H1 (cell line): ENCODE measurements at regions not wholly inside any gene's neighbourhood (a gene's known extent, or its start where the extent isn't known, plus 50 kb on each side); places are given as distances from the start of the nearest gene placed in this dataset.

Source experiments
- CTCF ChIA-PET: fragments of 300-600 bp; sonication (Branson Sonifier 250); formaldehyde crosslinking; loops from one replicate; lab custom pipeline; 2021; ENCODE audit not compliant: partially characterized antibody; lab: Charles Lee
- POLR2A ChIA-PET: fragments of 300-600 bp; sonication (Branson Sonifier 250); formaldehyde crosslinking; loops from one replicate; lab custom pipeline; 2021; ENCODE audit warnings: inconsistent platforms; ENCODE audit not compliant: partially characterized antibody; lab: Charles Lee
- DNase-seq, 2 experiments: peaks; one replicate each; pipeline versions ENCODE4 v3.0.0 to v3.0.0-alpha.2; 2010 to 2022; ENCODE audit warnings: low spot score in 2 of 2, low read depth in 1 of 2, mixed read lengths in 1 of 2
- FAIRE-seq: peaks from 2 replicates; lab custom pipeline; 2011; peaks lifted over from hg19 to GRCh38; lab: Jason Lieb, UNC
- H2AFZ ChIP-seq: 2 replicates; pipeline ENCODE4 v1.8.1; 2012; ENCODE audit warnings: low read length, inconsistent platforms
- H2AK5ac ChIP-seq: 2 replicates; pipeline ENCODE4 v1.6.1; 2013; ENCODE audit warnings: low read depth, low read length
- H2BK120ac ChIP-seq: replicated peaks from 2 replicates; pipeline ENCODE3; 2013; ENCODE audit warnings: low read depth, low read length, inconsistent platforms
- H2BK12ac ChIP-seq: 2 replicates; pipeline ENCODE4 v1.6.1; 2013; ENCODE audit warnings: low read depth, low read length
- H2BK15ac ChIP-seq: 2 replicates; pipeline ENCODE4 v1.6.1; 2013; ENCODE audit warnings: low read length
- H2BK20ac ChIP-seq: 2 replicates; pipeline ENCODE4 v1.6.1; 2013; ENCODE audit warnings: low read length
- H2BK5ac ChIP-seq: 2 replicates; pipeline ENCODE4 v1.6.1; 2013; ENCODE audit warnings: low read depth, low read length
- H3K14ac ChIP-seq: 2 replicates; pipeline ENCODE4 v1.6.1; 2013; ENCODE audit warnings: inconsistent platforms; ENCODE audit not compliant: insufficient read length
- H3K18ac ChIP-seq: 2 replicates; pipeline ENCODE4 v1.6.1; 2013; ENCODE audit warnings: low read length; ENCODE audit errors: extremely low read depth
- H3K23ac ChIP-seq: 2 replicates; pipeline ENCODE4 v1.6.1; 2013; ENCODE audit warnings: inconsistent platforms; ENCODE audit not compliant: insufficient read length
- H3K23me2 ChIP-seq: 2 replicates; pipeline ENCODE4 v1.6.1; 2013; ENCODE audit warnings: low read depth, low read length
- H3K27ac ChIP-seq: 2 replicates; pipeline ENCODE4 v1.6.1; 2011; ENCODE audit warnings: low read depth, low read length, inconsistent platforms
- H3K27me3 ChIP-seq, 4 experiments: replicated peaks in 1 of 4; 1 replicate in 1 of 4; 2 replicates in 3 of 4; pipeline versions ENCODE4 v1.6.1 to v1.8.1; 2011 to 2013; ENCODE audit warnings: low read length in 3 of 4, mild to moderate bottlenecking in 3 of 4, inconsistent platforms in 2 of 4, mixed read lengths in 2 of 4, moderate library complexity in 1 of 4; ENCODE audit not compliant: control insufficient read depth in 3 of 4, insufficient read depth in 3 of 4; ENCODE audit errors: extremely low read depth in 1 of 4
- H3K36me3 ChIP-seq, 4 experiments: 2 replicates each; pipeline versions ENCODE4 v1.6.1 to v1.8.1; 2011 to 2013; ENCODE audit warnings: mild to moderate bottlenecking in 4 of 4, low read length in 3 of 4, moderate library complexity in 2 of 4, control low read depth in 1 of 4, inconsistent platforms in 1 of 4; ENCODE audit not compliant: insufficient read depth in 4 of 4, control insufficient read depth in 2 of 4
- H3K4ac ChIP-seq: replicated peaks from 2 replicates; pipeline ENCODE3; 2013; ENCODE audit warnings: low read length, low read depth, mixed read lengths, inconsistent platforms; ENCODE audit not compliant: insufficient read length
- H3K4me1 ChIP-seq, 4 experiments: replicated peaks in 1 of 4; 1 replicate in 1 of 4; 2 replicates in 3 of 4; pipeline versions ENCODE4 v1.6.1 to v1.8.1; 2011 to 2013; ENCODE audit warnings: low read length in 3 of 4, inconsistent platforms in 2 of 4, mixed read lengths in 1 of 4; ENCODE audit not compliant: insufficient read depth in 4 of 4, control insufficient read depth in 3 of 4
- H3K4me2 ChIP-seq, 2 experiments: 2 replicates each; pipeline versions ENCODE4 v1.6.1 to v1.8.1; 2011 to 2013; ENCODE audit warnings: low read depth in 2 of 2, low read length in 2 of 2, control low read depth in 1 of 2, inconsistent platforms in 1 of 2, mild to moderate bottlenecking in 1 of 2; ENCODE audit not compliant: insufficient read depth in 1 of 2
- H3K4me3 ChIP-seq, 4 experiments: fragments of 200-600, 300-600 bp in 1 of 4; sonication (generic), shearing (Covaris generic), sonication (Bioruptor Twin) in 1 of 4; 2 replicates each; pipeline versions ENCODE4 v1.5.1 to v1.8.1; 2011 to 2016; ENCODE audit warnings: low read length in 4 of 4, low read depth in 3 of 4, control low read depth in 2 of 4, inconsistent platforms in 2 of 4, mild to moderate bottlenecking in 2 of 4, mixed read lengths in 1 of 4, moderate library complexity in 1 of 4; ENCODE audit not compliant: insufficient read depth in 2 of 4; ENCODE audit errors: extremely low read depth in 1 of 4
- H3K56ac ChIP-seq: replicated peaks from 2 replicates; pipeline ENCODE3; 2013; ENCODE audit warnings: low read depth, mild to moderate bottlenecking, mixed read lengths, low read length, inconsistent platforms; ENCODE audit not compliant: insufficient read length
- H3K79me1 ChIP-seq: 2 replicates; pipeline ENCODE4 v1.6.1; 2013; ENCODE audit warnings: low read depth, low read length, control low read depth
- H3K79me2 ChIP-seq, 2 experiments: 2 replicates each; pipeline versions ENCODE4 v1.6.1 to v1.8.1; 2012 to 2013; ENCODE audit warnings: low read length in 2 of 2, mild to moderate bottlenecking in 2 of 2, inconsistent platforms in 1 of 2; ENCODE audit not compliant: insufficient read depth in 2 of 2, control insufficient read depth in 1 of 2
- H3K9ac ChIP-seq, 4 experiments: replicated peaks in 1 of 4; 1 replicate in 1 of 4; 2 replicates in 3 of 4; pipeline versions ENCODE4 v1.6.1 to v1.8.1; 2011 to 2013; ENCODE audit warnings: low read depth in 3 of 4, low read length in 3 of 4, control low read depth in 2 of 4, mild to moderate bottlenecking in 2 of 4, moderate library complexity in 2 of 4, inconsistent platforms in 1 of 4; ENCODE audit errors: extremely low read depth in 1 of 4
- H3K9me3 ChIP-seq, 2 experiments: 2 replicates each; pipeline versions ENCODE4 v1.6.1 to v1.8.1; 2012 to 2013; ENCODE audit warnings: mild to moderate bottlenecking in 2 of 2, moderate library complexity in 2 of 2, control low read depth in 1 of 2, inconsistent platforms in 1 of 2, low read depth in 1 of 2, low read length in 1 of 2, mixed read lengths in 1 of 2; ENCODE audit not compliant: insufficient read depth in 2 of 2
- H4K20me1 ChIP-seq, 2 experiments: replicated peaks in 1 of 2; 2 replicates each; pipeline versions ENCODE3 to v1.8.1; 2011 to 2013; ENCODE audit warnings: inconsistent platforms in 2 of 2, low read length in 2 of 2, mild to moderate bottlenecking in 1 of 2; ENCODE audit not compliant: insufficient read depth in 2 of 2, control insufficient read depth in 1 of 2
- H4K5ac ChIP-seq: 2 replicates; pipeline ENCODE4 v1.6.1; 2013; ENCODE audit warnings: low read length, low read depth, mixed read lengths, inconsistent platforms; ENCODE audit not compliant: insufficient read length
- H4K8ac ChIP-seq: 2 replicates; pipeline ENCODE4 v1.8.0; 2013; ENCODE audit warnings: mild to moderate bottlenecking, moderate library complexity, low read length, inconsistent platforms; ENCODE audit not compliant: insufficient read depth; ENCODE audit errors: extremely low read depth
- H4K91ac ChIP-seq: replicated peaks from 2 replicates; pipeline ENCODE3; 2013; ENCODE audit warnings: low read length, mixed read lengths, inconsistent platforms; ENCODE audit not compliant: insufficient read length
- TAF1 ChIP-seq: IDR thresholded peaks from 2 replicates; pipeline ENCODE4 v1.6.1; 2011; ENCODE audit warnings: mild to moderate bottlenecking, low read depth, low read length
- WGBS, 2 experiments: shearing (Covaris generic) in 1 of 2; methylation state at CpG; one replicate each; pipeline versions ENCODE4 v1.1.6 to v1.1.7; 2013 to 2015; ENCODE audit warnings: low lambda C conversion rate in 2 of 2, mixed read lengths in 2 of 2, inconsistent platforms in 1 of 2, low coverage in 1 of 2, missing lambda C conversion rate in 1 of 2; ENCODE audit not compliant: insufficient replicate concordance in 2 of 2, insufficient coverage in 1 of 2, insufficient read length in 1 of 2; ENCODE audit errors: extremely low coverage in 1 of 2, missing lambda C conversion rate in 1 of 2; 5-methylcytosine and 5-hydroxymethylcytosine counted together

DNA sequence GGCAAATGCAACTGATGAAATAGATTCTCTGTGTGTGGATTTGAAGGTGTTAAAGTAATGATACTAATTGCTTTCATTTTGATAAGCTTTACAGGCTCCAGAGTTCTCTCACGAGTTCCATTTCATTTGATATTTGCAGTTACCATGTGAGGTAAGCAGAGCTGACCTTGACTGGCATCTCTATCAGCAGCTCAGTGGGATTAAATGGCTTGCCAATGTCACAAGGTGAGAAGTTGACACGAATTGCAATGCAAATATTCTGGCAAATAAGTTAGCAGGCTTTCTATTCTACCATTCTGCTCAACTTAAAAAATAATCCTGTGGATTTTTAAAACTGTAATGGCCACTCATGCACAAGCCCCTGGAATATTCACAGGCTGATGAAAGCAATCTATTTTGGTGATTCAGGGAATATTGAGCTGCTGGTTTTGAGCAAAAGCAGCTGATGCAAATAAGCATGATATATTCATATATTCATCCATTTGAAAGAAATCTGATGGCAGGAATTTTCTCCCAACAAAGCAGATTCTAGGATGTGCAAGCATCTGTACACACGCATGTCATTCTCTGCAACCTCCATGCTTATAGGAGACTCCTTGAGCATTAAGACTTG, 64.5 kb upstream of the ANKRD1 start:
- Histone ChIP-seq H4K20me1 (no peaks in the 10 kb centered on the region), H2BK5ac (no peak overlapping the region), H3K4me1 (no peaks in the 10 kb centered on the region; a peak in 1 of 7 replicates), H2AK5ac (no peak overlapping the region), H3K9ac (no peak overlapping the region), H2BK12ac (no peak overlapping the region), H4K91ac (no peak overlapping the region), H3K27ac (no peak overlapping the region), H3K23me2 (no peaks in the 10 kb centered on the region), H3K9me3 (no peaks in the 10 kb centered on the region), H2BK20ac (no peak overlapping the region), H3K56ac (no peak overlapping the region), H3K79me2 (no peaks in the 10 kb centered on the region), H4K5ac (no peak overlapping the region), H2AFZ (no peak overlapping the region), H3K18ac (no peak overlapping the region), H3K36me3 (no peaks in the 10 kb centered on the region), H3K79me1 (no peaks in the 10 kb centered on the region), H3K23ac (no peak overlapping the region), H2BK15ac (no peak overlapping the region), H3K4me3 (no peak overlapping the region), H3K14ac (no peak overlapping the region), H3K4me2 (no peak overlapping the region), H2BK120ac (no peak overlapping the region), H3K27me3 (peaks cover 0 to 2% (median 1%) of the 10 kb centered on the region in 4 experiments; a peak in 3 of 7 replicates), H3K4ac (no peak overlapping the region), H4K8ac (no peak overlapping the region)
- DNase-seq (no peak), FAIRE-seq (no peak)
- POLR2A ChIA-PET: interaction anchor here (1.3 kb wide), 1 partner anchor 22 kb away, joined by 3 read pairs; no protein-coding TSS in a partner anchor
- TF ChIP-seq TAF1: no peak
- WGBS, 2 experiments: 64% methylated on average over 3 of the region's 3 CpGs; no CpG with 5 or more reads in 1 of the 2 experiments
- CTCF ChIA-PET: interaction anchor here (0.6 to 2.9 kb wide), 6 partner anchors 15 to 728 kb away, joined by 3 to 11 read pairs (median 4); no protein-coding TSS in a partner anchor
